NCI-H1417 treated with DMSO at 0.1 percent for 48 hours (cell line): ENCODE measurements at regions not wholly inside any gene's neighbourhood (a gene's known extent, or its start where the extent isn't known, plus 50 kb on each side); places are given as distances from the start of the nearest gene placed in this dataset.
"Not testable (repeated sequence)": the region's sequence is repeated elsewhere in the genome, so short reads cannot be mapped to it uniquely, and the experiment has no call there.

Experiments
- DNase-seq: peaks from one replicate; lab custom pipeline; 2025; lab: John Stamatoyannopoulos, UW

DNA sequence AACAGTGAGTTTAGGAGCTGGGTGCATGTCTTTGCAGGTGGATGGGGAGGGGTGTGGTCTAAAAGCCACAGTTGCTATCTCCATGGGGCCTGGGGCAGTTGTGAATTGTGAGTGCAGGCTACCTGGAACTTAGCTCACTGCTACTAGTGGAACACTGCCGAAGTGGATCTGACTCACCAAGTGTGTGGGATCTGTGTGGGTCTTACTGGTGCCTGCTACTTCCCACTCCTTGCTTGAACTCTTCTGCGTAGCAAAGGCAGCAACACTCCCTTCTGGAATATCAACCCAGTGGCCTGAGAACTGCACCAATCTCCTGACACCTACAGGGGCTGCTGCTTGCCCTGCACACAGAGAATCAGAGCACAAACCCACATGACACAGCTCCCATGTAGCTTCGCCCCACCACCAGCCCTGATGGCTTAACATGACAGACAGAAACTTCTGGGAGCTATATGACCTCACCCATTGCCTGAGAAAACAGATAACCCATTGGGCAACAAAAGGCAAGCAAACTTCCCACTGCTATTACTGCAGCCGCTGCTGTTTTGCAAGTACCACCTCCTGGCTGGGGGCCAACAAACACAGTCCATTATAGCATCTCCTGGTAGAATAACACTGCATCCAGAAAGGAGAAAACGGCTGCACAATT is 455.1 kb upstream of the DDX18 start:
- DNase-seq = no peak

DNA sequence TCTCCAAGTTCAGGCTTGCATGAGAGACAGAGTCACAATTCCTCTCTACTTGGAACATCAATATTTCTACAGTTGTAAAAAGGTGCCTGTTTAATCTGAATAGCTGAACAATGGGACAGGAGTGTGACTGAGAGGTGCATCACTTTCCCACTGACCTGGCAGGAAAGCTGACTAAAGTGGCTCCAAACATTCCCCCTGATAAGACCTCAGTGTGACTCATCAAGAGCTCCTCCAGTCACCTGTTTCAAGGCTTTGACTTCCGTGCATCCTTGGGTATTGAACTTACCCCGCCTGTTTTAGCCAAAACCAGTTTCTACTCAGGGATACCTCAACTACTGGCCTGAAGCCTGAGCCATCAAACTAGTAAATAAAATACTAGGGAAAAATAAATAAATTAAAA is 453.9 kb upstream of the DDX18 start:
- DNase-seq = no peak

DNA sequence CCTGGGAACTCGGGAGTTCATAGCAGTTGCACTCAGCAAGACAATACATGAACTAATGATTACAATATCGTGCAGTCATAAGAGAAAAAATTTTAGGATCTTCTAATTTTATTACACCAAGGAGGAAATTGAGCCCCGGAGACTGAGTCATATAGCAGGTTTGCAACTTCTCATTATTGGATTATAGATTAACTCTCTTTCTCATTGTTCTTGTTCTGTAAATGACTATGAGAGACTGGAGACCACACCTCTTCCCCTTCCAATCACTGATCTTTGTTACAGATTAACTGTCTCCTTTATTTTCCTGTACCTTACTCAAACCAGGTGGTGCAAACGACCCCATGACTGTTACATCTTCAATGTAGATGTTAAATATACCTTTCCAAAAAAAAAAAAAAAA is 435.8 kb upstream of the DDX18 start:
- no peak for DNase-seq

DNA sequence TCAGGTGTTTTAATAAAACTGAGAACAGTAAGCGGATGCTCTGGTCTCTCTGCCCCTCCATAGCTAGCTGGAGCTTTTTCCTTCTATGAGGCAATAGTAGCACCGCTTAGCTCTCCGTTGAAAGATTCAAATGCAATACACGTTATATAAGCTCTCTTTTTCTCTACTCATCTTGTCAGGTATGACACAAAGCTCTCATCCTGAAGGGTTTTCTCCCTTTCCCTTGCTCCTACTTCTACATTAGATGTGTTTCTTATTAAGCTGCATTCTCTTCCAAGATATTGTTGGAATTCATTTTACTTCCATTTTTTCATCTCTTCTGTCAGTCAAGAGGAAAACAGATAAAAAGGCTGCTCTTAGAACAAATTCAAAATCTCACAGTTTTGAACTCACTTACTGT is 434.6 kb upstream of the DDX18 start:
- no peak for DNase-seq

DNA sequence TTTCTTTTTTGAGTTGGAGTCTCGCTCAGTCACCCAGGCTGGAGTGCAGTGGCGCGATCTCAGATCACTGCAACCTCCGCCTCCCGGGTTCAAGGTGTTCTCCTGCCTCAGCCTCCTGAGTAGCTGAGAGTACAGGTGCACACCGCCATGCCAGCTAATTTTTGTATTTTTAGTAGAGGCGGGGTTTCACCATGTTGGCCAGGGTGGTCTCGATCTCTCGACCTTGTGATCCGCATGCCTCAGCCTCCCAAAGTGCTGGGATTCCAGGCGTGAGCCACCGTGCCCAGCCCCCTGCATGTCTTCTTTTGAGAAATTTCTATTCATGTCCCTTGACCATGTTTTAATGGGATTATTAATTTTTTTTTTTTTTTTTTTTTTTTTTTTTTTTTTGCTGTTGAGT is 430.5 kb upstream of the DDX18 start:
- DNase-seq = not testable (repeated sequence)

DNA sequence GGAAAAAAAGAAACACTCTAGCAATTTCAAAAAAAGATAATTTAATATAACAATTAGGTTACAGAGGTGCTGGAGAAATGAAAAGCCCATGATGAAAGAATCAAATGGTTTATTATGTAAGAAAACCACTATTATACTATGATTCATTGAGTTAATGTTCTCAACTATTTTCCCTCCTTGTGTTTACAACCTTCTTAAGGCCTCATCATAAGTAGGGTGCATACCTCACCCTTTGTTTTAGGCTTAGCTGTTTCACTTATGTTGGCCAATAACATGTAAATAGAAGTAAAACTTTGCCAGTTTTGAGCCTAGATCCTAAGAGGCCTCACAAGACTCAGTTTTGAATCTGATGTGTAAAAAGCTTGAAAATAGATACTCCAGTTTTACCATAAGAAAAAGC is 418.3 kb upstream of the DDX18 start:
- no peak for DNase-seq

DNA sequence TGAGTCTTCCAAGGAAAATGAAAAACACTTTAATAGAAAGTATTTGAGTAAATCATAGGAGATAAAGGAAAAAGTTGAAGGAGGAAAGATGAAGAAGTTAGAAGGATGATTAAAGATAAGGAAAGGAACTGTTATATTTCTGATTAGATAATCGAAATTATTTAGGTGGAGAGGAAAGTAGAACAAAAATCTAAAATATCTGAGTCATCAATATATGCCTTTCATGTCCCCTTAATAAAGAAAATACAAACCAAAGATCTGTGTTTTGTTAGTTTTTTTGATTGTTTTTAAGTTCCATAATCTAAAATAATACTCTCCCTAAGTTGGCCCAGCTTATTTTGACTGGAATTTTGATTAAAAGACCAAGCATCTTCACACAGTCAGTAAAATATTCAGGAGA is 412.9 kb upstream of the DDX18 start:
- no peak for DNase-seq

DNA sequence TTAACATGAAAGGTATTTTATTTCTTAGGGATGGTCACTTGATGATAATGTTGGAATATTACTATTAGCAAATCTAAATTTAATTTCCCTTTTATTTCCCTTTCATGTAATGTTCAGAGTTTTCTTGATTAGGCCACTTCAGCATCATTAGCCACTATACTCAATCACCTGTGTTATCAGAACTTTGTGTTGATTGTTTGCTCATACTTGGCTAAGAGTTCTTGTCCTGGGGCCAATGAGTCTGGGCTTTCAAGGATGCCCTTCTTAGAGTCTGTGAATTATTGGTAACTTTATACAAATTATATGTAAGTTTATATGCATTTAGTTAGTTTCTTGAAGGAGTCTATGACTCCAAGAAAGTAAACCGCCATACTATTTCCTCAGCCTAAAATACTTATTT is 408.0 kb upstream of the DDX18 start:
- DNase-seq = no peak

DNA sequence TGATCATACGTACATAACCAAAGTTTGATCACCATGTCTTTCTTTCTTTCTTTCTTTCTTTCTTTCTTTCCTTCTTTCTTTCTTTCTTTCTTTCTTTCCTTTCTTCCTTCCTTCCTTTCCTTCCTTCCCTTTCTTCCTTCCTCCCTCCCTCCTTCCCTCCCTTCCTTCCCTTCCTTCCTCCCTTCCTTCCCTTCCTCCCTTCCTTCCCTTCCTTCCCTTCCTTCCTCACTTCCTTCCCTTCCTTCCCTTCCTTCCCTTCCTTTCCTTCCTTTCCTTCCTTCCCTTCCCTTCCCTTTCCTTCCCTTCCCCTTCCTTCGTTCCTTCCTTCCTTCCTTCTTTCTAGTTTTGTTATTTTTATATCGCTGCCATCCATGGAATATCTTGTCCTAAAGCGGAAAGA is 406.7 kb upstream of the DDX18 start:
- DNase-seq = no peak

DNA sequence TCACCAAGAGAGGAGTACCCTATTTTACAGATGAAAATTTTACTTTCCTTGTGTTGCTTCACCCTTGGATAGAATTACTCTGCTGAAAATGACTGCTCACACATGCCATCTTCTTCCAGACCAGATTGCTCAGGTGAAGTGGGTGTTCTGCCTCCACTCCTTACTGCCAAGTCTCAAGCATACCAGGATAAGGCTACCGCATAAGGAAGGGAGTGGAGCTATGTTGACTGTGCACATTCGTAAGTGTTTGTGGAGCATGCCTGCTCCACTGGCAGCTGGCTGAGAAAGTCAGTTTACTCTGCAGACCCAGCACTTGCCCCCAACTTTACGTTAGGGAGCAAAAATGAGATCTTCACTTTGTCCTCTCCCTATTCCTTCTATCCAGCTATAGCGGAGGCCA is 405.0 kb upstream of the DDX18 start:
- DNase-seq = no peak

DNA sequence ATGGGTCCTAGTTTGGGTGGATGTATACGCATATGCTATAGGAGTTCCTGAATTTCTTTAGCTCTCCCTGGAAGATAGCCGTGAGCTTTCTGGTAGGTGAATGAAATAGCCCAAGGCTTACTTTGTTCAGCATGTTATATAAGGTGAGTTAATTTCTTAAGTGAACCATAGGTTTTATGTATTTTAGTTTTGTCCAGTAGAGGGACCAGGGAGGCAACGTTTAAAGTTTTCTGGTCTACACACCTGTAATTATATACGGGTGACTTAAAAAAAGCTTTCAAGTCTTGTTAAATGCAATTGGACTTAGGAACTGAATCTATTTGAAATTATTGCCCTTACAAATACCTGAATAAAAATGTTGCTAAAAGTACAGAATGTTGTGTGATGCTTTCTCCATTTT is 402.5 kb upstream of the DDX18 start:
- DNase-seq = no peak

DNA sequence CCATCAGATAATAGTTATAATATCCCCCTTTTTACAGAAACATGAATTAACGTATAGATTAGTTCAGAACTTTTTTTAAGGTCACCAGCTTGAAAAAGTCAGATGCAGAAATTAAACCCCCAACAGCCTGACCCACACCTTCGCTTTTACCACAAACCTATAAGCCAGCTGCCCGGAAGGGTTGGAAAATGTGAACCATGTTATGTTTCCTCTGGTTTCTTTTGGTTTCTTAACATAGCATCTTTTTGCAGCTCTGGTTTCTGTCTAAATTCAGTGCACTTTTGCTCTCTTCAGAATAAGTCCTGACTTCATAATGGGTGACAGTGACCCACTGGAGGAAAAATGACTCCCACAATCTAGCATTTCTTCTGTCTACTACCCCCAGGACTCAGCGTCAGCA is 381.7 kb upstream of the DDX18 start:
- no peak for DNase-seq

DNA sequence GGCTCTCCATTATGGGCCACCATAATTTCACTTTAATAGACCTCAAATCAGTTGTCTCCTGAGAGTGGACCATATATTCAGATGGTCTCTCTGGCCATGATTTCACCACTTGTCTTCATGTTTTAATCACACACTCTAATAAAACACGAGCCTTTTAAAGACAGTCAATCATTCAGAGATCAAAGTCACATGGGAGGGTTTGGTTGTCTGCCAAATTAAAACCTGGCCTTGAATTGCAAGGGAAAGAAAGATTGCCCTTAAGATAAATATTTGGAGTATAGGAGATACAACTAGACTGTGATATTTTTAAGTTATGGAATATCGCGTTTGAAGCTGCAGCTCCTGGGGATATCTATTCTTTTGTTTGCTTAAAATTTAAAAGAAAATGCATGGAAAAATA is 377.8 kb upstream of the DDX18 start:
- DNase-seq = no peak

DNA sequence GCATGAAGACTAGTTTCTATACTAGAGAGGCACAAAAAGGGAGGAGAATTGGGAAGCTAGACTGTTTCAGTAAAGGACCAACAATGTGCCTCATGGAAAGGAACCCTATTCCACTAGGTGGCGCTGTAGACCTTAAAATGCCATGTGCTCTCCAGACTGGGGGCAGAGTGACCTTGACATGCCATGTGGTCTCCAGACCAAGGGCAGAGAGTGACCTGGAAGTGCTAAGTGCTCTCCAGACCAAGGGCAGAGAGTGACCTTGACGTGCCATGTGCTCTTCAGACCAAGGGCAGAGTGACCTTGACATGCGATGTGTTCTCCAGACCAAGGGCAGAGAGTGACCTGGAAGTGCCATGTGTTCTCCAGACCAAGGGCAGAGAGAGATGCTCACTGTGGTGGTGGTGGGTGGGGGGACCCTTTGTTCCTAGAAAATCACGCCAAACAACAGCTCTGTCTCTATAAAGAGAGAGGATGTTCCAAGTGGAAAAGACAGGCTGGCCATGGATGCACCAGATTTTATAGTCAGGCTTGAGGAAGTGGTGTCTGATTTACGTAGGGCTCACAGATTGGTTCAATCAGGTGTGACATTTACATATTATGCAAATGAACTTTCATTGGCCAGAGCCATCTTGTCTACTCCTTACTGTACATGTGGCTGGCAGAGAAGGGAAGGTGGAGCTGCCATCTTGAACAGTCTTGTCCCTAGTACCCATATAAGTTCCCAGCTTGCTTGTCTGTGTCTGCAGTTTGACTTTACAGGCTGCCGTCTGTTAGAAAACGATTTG is 344.0 kb upstream of the DDX18 start:
- peak; percentile 2 for DNase-seq

DNA sequence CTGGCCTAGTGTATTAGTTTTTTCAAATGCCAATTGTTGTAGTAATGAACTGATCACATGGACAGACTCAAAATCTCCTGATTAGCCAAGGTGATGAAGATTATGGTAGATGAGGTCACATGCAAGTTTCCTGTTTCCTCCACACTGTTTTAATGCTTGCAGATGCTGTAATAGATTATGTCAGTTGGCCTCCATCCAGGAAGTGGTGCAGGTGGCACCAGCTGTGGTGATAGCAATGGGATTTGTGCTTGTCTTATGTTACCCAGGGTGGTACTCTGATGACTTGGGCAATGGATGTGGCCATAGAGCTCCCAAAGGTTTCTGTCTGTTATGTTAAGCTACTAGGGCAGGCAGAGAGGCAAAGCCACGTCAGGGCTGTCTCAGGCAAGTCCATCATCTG is 332.9 kb upstream of the DDX18 start:
- DNase-seq = no peak

DNA sequence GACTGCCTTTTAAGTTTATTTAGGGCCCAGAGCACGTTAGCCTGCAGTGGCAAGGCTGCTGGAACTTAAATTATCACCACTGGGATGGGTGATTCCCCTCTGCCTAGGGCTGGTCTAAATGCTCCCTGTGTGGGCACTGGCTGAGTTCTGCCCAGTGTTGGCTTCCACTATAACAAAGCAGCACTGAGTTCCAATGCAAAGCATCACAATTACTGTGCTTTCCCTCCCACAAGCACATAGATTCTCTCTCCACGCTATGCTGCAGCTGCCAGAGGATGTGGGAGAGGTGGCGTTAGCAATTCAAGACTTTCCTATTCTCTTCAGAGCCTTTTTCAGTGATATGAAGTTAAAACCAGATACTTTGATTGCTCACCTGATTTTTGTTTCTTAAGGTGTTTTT is 328.9 kb upstream of the DDX18 start:
- no peak for DNase-seq

DNA sequence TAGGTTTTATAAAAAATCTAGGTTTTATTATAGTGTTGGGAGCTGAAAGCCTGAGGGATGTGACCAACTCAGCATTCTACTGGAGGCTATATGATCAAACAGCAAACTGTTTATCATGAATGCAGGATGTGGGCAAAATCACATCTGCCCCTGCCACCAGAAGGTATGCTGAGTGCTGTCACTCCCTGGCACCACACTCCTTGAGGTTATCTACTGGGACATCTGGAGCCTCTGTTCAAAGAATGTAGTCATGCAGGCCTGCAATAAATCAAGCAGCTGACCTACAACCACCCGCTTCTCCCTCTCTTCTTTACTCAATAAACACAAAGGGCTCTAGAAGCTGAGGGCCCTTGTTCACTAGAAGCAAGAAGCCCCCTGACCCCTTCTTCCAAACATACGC is 328.4 kb upstream of the DDX18 start:
- no peak for DNase-seq

DNA sequence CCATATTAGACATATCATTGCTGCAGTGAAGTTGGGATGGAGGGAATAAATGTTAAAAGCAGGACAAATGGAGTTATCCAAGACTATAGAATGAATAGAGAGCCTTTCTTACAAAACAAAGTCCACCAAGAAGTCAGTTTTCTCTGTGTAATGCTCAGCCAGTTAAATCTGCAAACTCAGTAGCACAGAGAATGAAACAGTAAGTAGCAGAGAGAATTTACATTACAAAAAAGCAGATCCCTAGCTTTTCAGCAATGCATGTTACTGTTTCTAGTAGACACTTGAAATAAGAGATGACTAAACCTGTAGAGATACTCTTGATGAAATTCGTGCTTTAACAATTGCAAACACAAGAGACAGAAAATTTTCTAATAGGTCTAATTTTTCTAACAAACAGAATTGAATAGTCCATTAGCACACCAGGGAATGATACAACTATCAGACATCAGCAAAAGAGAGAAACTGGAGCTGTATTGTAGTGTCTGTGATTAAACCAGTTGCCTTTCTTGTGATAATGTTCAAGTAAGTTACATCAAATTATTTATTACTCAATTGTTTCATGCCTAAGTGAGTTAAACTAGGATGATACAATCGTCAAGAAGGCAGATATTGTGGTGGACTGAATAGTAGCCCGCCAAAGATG is 322.2 kb upstream of the DDX18 start:
- DNase-seq = no peak

DNA sequence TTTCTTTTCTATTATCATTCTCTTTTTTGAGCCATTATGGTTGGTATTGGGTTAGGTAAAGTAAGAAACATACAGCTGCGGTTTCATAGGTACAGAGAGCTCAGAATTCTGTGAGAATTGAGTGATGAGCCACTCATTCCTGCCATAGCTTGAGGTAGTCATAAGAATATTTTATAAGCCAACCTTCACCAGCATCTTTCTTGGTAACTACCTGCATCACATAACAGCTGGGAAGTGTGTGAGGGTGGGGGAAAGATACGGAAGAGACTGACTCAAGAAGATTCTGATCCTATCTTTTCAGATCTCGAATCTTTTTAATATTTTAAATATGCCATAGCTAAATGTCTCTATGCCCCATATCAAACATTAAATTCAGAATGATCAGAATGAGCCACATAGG is 313.8 kb upstream of the DDX18 start:
- DNase-seq = no peak

DNA sequence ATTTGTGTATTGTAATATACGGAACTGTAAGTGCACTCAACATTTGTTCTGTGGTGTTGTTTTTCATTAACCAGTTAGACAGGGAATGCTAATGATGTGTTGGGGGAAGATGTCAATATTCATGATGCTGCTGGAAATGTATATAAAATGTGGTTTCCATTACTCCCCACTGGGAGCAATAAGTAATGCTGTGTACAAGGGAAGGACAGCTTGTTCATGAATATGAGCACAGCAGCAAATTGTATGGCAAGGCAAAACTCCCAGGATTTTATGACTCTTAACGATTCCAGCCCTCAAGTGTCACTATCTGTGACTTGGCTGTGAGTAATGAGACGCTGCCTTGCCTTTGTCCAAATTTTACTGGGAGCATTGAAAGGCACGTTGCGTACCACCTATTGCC is 312.4 kb upstream of the DDX18 start:
- no peak for DNase-seq

DNA sequence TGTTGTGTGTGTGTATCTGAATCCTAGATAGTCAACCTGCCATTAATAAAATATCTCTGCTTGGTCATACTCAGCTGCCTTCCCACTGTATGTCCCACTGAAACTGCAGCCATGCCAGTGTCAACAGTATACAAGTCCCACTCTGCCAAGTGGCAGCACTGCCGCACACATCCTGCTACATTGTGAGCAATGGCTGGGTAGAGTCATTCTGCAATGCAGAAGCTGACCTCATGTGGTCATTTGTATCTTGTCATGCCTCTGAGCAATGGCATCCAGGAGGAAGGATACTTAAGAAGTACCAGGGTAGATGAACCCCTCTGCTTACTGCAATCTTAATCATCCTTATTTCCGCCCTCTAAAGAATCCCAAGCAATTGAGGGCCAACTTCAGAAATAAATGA is 302.2 kb upstream of the DDX18 start:
- DNase-seq = no peak

DNA sequence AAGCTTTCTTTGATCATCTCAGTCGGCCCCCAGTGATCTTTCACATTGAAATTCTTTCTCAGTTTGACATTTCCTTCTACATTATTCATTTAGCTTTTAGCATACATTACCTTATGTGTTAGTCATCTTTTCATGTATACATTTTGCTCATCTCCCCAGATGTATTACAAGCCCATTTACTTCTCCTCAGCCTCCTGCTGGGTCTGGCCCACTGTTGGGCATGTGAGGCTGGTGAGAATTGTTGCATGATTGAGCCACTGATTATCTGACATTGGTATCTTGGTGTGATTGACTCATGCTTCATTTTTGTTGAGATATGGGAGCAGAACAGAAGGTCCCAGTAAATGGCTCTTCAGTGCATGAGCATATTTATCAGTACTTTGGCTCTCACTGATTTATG is 300.1 kb upstream of the DDX18 start:
- no peak for DNase-seq

DNA sequence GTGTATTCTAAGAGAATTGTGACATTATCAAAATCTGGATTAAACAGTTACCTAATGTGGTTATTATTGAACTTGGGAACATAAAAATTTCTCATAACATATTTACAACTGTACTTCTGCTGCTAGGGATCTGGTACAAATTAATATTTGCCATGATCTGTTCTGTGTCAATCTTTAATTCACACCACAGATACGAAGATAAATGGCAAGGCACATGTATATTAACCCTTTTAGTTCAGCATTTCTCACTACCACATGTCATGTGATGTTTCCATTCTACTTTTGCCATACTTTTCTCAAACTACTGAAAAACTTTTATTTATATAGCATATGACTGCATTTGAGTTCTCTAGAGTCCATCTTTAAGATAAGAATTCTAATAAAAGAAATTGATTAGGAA is 295.3 kb upstream of the DDX18 start:
- DNase-seq = no peak

DNA sequence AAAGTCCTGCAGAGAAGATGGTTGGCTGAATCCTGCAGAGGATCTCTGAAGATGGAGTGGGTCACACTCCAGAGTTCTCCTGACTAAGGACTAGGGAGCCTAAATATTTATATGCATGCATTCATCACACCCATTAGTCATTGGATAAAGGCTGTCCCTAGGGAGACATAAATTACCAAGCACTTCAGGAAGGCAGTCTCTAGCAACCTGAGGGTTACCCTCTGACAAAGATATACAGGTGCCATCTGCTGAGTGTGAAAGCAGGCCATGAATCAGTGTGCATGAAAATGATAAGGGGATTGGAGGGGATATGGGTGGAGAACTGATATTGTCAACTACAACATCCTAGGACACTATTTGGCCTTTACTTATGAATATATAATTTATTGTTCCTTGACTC is 294.8 kb upstream of the DDX18 start:
- no peak for DNase-seq
